Muscle of leg (tissue), 3 donors: ENCODE measurements at regions not wholly inside any gene's neighbourhood (a gene's known extent, or its start where the extent isn't known, plus 50 kb on each side); places are given as distances from the start of the nearest gene placed in this dataset.

Experiments used
- DNase-seq: peaks from one replicate; pipeline ENCODE4 v3.0.0; 2013
- H3K27ac ChIP-seq: one replicate; pipeline ENCODE4 v1.5.1; 2013; ENCODE audit warnings: mild to moderate bottlenecking, low read length, control low read depth
- H3K27me3 ChIP-seq: one replicate; pipeline ENCODE4 v1.6.1; 2013; ENCODE audit warnings: low read length; ENCODE audit not compliant: control insufficient read depth, insufficient read depth
- H3K36me3 ChIP-seq: one replicate; pipeline ENCODE4 v1.6.1; 2013; ENCODE audit warnings: low read length; ENCODE audit not compliant: control insufficient read depth, insufficient read depth
- H3K4me1 ChIP-seq: one replicate; pipeline ENCODE4 v1.6.1; 2013; ENCODE audit warnings: low read length; ENCODE audit not compliant: control insufficient read depth, insufficient read depth
- H3K4me3 ChIP-seq: one replicate; pipeline ENCODE4 v1.5.1; 2013; ENCODE audit warnings: low read length, control low read depth
- H3K9me3 ChIP-seq: replicated peaks from 2 replicates; pipeline ENCODE4 v1.6.1; 2013; ENCODE audit warnings: low read depth, low read length; ENCODE audit not compliant: control insufficient read depth
- WGBS: methylation state at CpG from one replicate; pipeline ENCODE4 v1.1.5; 2013; ENCODE audit warnings: missing lambda C conversion rate; ENCODE audit not compliant: insufficient coverage; 5-methylcytosine and 5-hydroxymethylcytosine counted together

DNA sequence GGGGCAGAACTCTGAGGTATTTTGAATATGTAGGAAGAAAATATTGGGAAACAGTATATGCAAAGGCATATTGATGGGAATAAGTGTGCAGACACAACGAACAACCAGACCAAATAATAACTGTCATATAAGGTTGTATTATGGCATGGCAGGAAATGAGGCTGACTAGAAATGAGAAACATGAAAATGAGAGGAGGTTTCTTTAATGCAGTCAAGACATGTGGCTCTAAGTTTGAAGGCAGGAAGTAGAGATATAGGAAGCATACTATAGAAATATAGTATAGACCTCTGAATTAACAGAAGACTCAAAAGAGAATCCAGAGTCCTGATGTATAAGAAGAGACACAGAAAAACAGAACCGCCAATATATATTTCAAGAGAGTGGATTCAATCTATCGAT is 459.7 kb upstream of the PTCHD4 start:
- Histone ChIP-seq H3K36me3 (no peaks in the 10 kb centered on the region), H3K9me3 (no peaks in the 10 kb centered on the region), H3K27ac (no peak overlapping the region), H3K4me3 (no peak overlapping the region), H3K4me1 (no peaks in the 10 kb centered on the region), H3K27me3 (no peaks in the 10 kb centered on the region)
- no peak for DNase-seq
- no CpG with 5 or more reads among the region's 3 CpGs for WGBS

DNA sequence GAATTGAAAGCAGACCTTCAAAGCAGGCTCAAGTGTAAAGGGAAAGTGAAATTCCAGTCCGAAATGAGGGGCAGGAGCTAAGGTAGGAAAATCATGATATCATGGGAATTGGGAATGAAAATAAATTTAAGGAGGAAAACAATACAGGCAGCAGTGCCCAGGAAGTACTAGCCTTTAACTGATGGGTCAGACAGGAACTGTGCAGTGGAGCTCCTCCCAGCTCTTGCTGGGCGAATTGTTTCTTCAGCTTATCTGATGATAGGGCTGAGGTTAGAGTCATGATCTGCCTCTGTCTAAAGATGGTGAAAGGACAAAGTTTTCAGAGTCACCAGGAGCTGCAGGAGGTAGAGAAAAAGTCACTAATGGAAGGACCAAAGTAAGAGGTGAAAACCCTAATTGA is 457.9 kb upstream of the PTCHD4 start:
- WGBS: 61% methylated on average over 2 of the region's 2 CpGs
- no peak overlapping the region for H3K27ac ChIP-seq
- no peaks in the 10 kb centered on the region for H3K9me3 ChIP-seq
- H3K4me1 ChIP-seq: no peaks in the 10 kb centered on the region
- no peak for DNase-seq
- no peaks in the 10 kb centered on the region for H3K36me3 ChIP-seq
- no peaks in the 10 kb centered on the region for H3K27me3 ChIP-seq
- H3K4me3 ChIP-seq: no peak overlapping the region

DNA sequence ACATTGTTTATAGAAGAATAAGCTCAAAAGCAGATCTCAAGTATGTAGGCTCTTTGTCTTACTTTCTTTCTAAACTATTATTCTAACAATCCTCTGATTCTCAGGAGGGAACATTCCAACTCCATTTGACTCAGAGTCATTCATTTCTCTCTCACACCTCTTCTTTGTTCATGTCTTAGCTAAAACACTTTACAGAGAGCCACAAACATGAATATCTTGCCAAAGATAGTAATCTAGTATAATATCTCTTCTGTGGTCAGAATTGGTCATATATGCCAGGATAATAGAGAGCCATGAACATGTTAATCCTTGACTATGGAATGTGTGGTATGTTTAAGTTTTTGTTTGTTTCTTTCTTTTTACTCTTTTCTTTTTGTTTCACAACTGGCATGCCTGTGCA is 456.0 kb upstream of the PTCHD4 start:
- H3K27me3 ChIP-seq: no peaks in the 10 kb centered on the region

DNA sequence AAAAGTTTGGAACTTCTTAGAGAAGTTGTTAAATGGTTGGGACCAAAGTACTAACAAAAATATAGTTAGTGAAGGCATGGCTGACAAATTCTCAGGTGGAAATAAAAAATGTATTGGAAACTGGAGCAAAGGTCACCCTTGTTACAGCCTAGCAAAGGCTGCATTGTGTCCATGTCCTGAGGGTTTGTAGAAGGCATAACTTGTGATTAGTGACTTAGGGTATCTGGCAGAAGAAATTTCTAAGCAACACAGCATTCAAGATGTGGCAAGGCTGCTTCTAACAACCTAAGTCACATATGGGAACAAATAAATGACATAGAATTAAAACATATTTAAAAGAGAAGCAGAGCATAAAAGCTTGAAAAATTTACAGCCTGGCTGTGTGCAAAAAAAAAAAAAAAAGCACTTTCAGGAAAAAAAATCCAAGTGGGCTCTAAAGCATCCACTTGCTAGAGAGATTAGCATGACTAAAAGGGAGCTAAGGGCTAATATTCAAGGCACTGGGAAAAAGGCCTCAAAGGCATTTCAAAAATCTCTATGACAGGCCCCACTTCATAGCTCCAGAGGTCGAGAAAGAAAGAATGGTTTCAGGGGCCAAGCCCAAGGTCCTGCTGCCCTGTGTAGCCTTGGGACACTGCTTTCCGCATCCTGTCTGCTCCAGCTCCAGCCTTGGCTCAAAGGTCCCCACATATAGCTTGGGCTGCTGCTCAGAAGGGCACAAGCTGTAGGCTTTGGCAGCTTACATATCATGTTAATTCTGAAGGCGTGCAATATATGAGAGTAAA is 453.2 kb upstream of the PTCHD4 start:
- no peaks in the 10 kb centered on the region for H3K27me3 ChIP-seq
- H3K4me1 ChIP-seq: no peaks in the 10 kb centered on the region
- no peaks in the 10 kb centered on the region for H3K36me3 ChIP-seq
- WGBS: 70% methylated on average over 3 of the region's 3 CpGs
- no peaks in the 10 kb centered on the region for H3K9me3 ChIP-seq
- no peak for DNase-seq
- no peak overlapping the region for H3K27ac ChIP-seq
- H3K4me3 ChIP-seq: no peak overlapping the region

More for the DNA sequence above, 456.0 kb upstream of the PTCHD4 start:
- no peak overlapping the region for H3K4me3 ChIP-seq
- H3K36me3 ChIP-seq: no peaks in the 10 kb centered on the region
- H3K27ac ChIP-seq: no peak overlapping the region
- no peaks in the 10 kb centered on the region for H3K4me1 ChIP-seq
- no peaks in the 10 kb centered on the region for H3K9me3 ChIP-seq
- DNase-seq: no peak

DNA sequence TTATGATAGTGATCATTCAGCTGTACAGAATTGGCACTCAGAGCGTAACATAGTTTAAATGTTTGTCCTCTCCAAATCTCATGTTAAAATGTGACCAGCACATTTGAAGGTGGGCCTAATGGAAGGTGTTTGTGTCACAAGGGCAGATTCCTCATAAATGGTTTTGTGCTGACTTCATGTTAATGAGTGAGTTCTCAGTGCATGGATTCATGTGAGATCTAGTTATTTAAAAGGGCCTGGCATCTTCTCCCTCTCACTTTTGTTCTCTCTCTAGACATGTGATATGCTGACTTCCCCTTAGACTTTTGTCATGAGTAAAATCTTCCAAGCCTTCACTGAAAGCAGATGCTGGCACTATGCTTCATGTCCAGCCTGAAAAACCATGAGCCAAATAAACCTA is 452.4 kb upstream of the PTCHD4 start:
- H3K4me3 ChIP-seq: no peak overlapping the region
- no peaks in the 10 kb centered on the region for H3K36me3 ChIP-seq
- H3K4me1 ChIP-seq: no peaks in the 10 kb centered on the region
- no CpG with 5 or more reads among the region's 1 CpG for WGBS
- no peaks in the 10 kb centered on the region for H3K9me3 ChIP-seq
- H3K27ac ChIP-seq: no peak overlapping the region
- no peaks in the 10 kb centered on the region for H3K27me3 ChIP-seq
- DNase-seq: no peak

DNA sequence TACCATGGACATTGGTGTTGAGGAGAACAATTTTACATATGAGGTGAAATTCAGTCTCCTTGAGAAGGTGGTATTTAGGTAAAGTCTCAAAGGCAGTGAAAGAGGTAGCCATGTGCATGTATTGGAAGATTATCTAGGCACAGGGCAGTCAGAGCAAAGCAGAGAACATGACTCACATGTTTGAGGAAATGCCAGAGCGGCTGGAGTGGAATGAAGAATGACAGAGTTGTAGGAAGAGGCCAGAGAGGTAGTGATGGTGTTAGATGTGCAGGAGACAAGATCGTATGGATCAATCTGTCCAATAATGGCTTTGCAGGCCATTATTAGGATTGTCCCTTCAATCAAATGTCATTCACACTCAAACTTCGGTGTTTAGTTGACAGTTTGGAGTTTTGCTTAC is 449.4 kb upstream of the PTCHD4 start:
- Histone ChIP-seq H3K36me3 (no peaks in the 10 kb centered on the region), H3K27me3 (no peaks in the 10 kb centered on the region), H3K4me1 (no peaks in the 10 kb centered on the region), H3K4me3 (no peak overlapping the region), H3K27ac (no peak overlapping the region), H3K9me3 (no peaks in the 10 kb centered on the region)
- no CpG with 5 or more reads among the region's 3 CpGs for WGBS
- no peak for DNase-seq

GRCh38 chr6:48553467-48554189 is 442.6 kb upstream of the PTCHD4 start:
- DNase-seq: no peak
- Histone ChIP-seq H3K4me3 (no peak overlapping the region), H3K9me3 (no peaks in the 10 kb centered on the region), H3K4me1 (no peaks in the 10 kb centered on the region), H3K36me3 (no peaks in the 10 kb centered on the region), H3K27ac (no peak overlapping the region), H3K27me3 (no peaks in the 10 kb centered on the region)
- 91% methylated on average over 1 of the region's 1 CpG for WGBS

- Histone ChIP-seq H3K27ac (no peak overlapping the region), H3K4me3 (no peak overlapping the region), H3K4me1 (no peaks in the 10 kb centered on the region), H3K36me3 (no peaks in the 10 kb centered on the region), H3K9me3 (no peaks in the 10 kb centered on the region), H3K27me3 (no peaks in the 10 kb centered on the region)
- 43% methylated on average over 1 of the region's 2 CpGs for WGBS
- no peak for DNase-seq
These were observed 441.9 kb upstream of the PTCHD4 start for GRCh38 chr6:48552905-48553304.

DNA sequence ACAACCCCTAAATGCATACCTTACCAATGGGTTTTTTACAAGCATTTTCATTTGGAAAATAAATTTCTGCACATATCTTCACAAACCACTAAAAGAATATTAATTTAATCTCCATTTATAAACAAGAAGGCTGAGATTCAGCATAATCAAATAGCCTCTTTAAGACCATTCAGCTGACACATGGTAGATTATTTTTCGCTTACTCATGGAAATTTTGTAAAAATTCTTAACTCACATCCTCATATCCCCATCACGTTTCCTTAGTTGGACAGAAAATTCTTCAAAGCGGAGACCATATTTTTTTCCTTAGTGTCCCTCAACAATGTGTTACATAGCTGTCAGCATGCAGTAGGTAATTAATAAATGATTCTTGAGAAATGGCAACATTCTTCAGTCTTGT is 439.6 kb upstream of the PTCHD4 start:
- Histone ChIP-seq H3K9me3 (no peaks in the 10 kb centered on the region), H3K36me3 (no peaks in the 10 kb centered on the region), H3K27ac (no peak overlapping the region), H3K27me3 (no peaks in the 10 kb centered on the region), H3K4me3 (no peak overlapping the region), H3K4me1 (no peaks in the 10 kb centered on the region)
- no peak for DNase-seq
- no CpG with 5 or more reads among the region's 3 CpGs for WGBS

DNA sequence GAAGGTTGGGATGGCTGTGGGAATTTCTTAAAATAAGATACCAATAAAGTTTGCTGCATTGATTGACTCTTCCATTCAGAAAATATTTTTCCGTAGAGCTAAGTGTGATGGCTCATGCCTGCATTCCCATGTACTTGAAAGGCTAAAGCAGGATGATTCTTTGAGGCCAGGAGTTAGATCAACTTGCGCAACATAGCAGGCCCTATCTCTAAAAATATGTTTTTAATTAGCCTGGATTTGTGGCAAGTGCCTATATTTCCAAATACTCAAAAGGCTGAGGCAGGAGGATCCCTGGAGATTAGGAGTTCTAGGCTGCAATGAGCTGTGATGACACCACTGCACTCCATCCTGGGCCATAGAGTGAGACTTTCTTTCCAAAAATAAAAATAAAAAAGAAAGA is 431.2 kb upstream of the PTCHD4 start:
- no peak for DNase-seq
- Histone ChIP-seq H3K27me3 (no peaks in the 10 kb centered on the region), H3K9me3 (peaks cover 2% of the 10 kb centered on the region), H3K36me3 (no peaks in the 10 kb centered on the region), H3K4me1 (no peaks in the 10 kb centered on the region), H3K27ac (no peak overlapping the region), H3K4me3 (no peak overlapping the region)
- no CpG with 5 or more reads among the region's 2 CpGs for WGBS
